ENCODE measurements at regions not wholly inside any gene's neighbourhood (a gene's known extent, or its start where the extent isn't known, plus 50 kb on each side); places are given as distances from the start of the nearest gene placed in this dataset.

DNA sequence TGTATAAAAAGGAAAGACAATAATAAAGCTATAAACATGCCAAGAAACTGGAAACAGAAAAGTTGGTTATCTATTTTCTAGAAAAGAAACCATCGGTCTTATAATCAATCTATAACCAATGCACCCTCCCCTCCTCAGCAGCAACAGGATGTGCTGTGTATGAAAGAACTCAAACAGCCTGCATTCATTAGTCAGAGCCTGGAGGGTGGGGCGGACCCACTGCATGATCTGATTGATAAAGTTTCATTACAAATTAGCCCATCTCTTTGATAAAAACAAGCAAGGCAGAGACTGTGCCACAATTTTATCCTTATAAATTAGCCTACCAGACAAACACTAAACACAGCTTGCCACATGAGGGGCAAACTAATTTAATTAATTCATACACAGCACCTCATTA lies 448.1 kb downstream of the BCAT1 start:
- Histone ChIP-seq H3K9me2 (ENCODE audit: insufficient read depth) (no peaks in the 10 kb centered on the region), H3K4me3 (no peak overlapping the region), H3K4me1 (ENCODE audit: insufficient read depth) (no peaks in the 10 kb centered on the region), H3K36me3 (ENCODE audit: low read depth) (no peaks in the 10 kb centered on the region), H3K9me3 (ENCODE audit: low read depth) (no peaks in the 10 kb centered on the region), H3K27me3 (replicated peaks; ENCODE audit: insufficient read depth) (no peaks in the 10 kb centered on the region), H3K79me2 (ENCODE audit: insufficient read depth) (no peaks in the 10 kb centered on the region), H3K4me2 (ENCODE audit: unreplicated experiment) (no peak overlapping the region), H3K27ac (no peak overlapping the region), H4K20me1 (ENCODE audit: insufficient read depth) (no peaks in the 10 kb centered on the region), H3F3A (ENCODE audit: insufficient read depth) (no peaks in the 10 kb centered on the region), H3K9ac (no peak overlapping the region), H2AFZ (no peak overlapping the region)
- WGBS, 2 experiments (ENCODE audit: low coverage in 1 of 2, low lambda C conversion rate in 2 of 2, missing lambda C conversion rate in 2 of 2), result 0 to 4% methylated on average over 2 of the region's 2 CpGs
- DNase-seq, result peak; percentile 1
- in situ Hi-C loops (cut with MboI), result no loop called here
- TF ChIP-seq EZH2 (IDR thresholded peaks at IDR 0.05; ENCODE audit: insufficient read depth, poor library complexity, severe bottlenecking), result no peak
- TF ChIP-seq EZH2phosphoT487 (IDR thresholded peaks at IDR 0.05; ENCODE audit: insufficient read depth, low read depth), result no peak

DNA sequence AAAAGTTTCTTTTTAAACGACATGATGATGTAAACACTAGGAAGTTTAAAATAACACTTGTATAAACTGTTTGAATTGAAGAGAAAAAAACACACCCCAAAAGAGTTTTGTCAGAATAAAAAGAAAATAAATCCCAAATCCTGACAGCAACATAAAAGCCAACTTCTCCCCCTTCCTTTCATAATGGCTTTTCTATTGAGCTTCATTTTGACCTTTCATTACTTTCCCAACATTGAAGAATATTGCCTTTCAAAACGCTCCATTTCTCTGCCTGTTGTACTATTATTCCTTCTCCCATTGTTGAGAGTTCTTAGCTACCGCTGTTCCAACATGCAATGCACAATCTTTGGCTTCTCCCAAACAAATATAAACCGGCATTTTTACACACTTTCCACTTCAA lies 448.5 kb downstream of the BCAT1 start:
- Histone ChIP-seq H3K4me1 (ENCODE audit: insufficient read depth) (no peaks in the 10 kb centered on the region), H3K4me3 (no peak overlapping the region), H3K27ac (no peak overlapping the region), H3K9me2 (ENCODE audit: insufficient read depth) (no peaks in the 10 kb centered on the region), H3K4me2 (ENCODE audit: unreplicated experiment) (no peak overlapping the region), H4K20me1 (ENCODE audit: insufficient read depth) (no peaks in the 10 kb centered on the region), H3K36me3 (ENCODE audit: low read depth) (no peaks in the 10 kb centered on the region), H3K79me2 (ENCODE audit: insufficient read depth) (no peaks in the 10 kb centered on the region), H3K9me3 (ENCODE audit: low read depth) (no peaks in the 10 kb centered on the region), H3K27me3 (replicated peaks; ENCODE audit: insufficient read depth) (no peaks in the 10 kb centered on the region), H3K9ac (no peak overlapping the region), H3F3A (ENCODE audit: insufficient read depth) (no peaks in the 10 kb centered on the region), H2AFZ (no peak overlapping the region)
- TF ChIP-seq EZH2phosphoT487 (IDR thresholded peaks at IDR 0.05; ENCODE audit: insufficient read depth, low read depth), result no peak
- no peak for TF ChIP-seq EZH2 (IDR thresholded peaks at IDR 0.05; ENCODE audit: insufficient read depth, poor library complexity, severe bottlenecking)
- WGBS, 2 experiments (ENCODE audit: low coverage in 1 of 2, low lambda C conversion rate in 2 of 2, missing lambda C conversion rate in 2 of 2), result 6 to 12% methylated on average over 4 of the region's 4 CpGs
- in situ Hi-C loops (cut with MboI), result no loop called here
- no peak for DNase-seq

DNA sequence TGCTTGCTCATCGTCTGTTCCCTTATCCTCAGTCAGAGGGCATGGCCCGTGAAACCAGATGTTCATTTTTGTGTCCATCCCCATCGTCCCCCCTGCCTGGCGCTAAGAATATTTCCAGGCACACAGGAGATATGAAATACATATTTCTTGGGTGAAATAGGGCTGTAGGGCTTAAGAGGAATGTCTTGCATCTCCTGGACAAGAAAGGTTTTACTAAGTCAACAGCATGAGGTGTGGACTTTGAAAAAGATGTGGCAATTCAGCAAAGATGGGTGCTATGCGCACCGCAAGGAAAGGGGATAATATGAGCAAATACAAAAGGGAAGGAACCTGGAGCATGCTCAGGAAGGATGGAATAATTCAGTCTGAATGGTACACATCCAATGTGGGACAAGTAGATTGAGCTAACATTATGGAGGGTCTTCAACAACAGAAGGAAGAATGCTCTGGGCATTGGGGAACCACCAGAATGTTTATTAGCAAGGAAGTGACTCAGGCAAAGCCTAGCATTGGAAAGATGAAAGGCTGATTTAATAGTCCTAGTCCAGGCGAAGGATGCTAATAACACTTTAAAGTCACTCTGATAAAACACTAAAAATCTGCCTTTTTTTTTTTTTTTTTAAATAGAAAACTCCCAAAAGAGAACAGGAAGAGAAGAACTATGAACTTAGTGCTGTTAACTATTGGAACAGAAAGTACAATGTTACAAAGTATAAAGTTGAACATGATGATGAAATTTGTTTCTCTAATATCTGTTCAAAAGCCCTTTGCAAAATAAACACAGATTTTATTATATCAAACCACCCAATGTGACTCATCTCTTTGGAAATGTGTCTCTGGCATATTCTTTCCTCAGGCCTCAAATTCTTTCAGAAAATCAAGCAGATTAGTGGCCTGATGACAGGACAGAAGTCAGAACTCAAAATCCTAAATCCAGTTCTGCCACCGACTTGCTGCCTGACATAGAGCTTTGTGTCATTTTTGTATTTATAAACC lies 449.5 kb downstream of the BCAT1 start:
- no peaks in the 10 kb centered on the region for H3K36me3 ChIP-seq (ENCODE audit: low read depth)
- no peaks in the 10 kb centered on the region for H4K20me1 ChIP-seq (ENCODE audit: insufficient read depth)
- no peaks in the 10 kb centered on the region for H3K4me1 ChIP-seq (ENCODE audit: insufficient read depth)
- no peaks in the 10 kb centered on the region for H3K9me3 ChIP-seq (ENCODE audit: low read depth)
- peak; percentile 17 for DNase-seq
- H3K9me2 ChIP-seq (ENCODE audit: insufficient read depth), result no peaks in the 10 kb centered on the region
- no peaks in the 10 kb centered on the region for H3K79me2 ChIP-seq (ENCODE audit: insufficient read depth)
- WGBS, 2 experiments (ENCODE audit: low coverage in 1 of 2, low lambda C conversion rate in 2 of 2, missing lambda C conversion rate in 2 of 2), result 53 to 54% methylated on average over 8 of the region's 8 CpGs
- TF ChIP-seq EZH2 (IDR thresholded peaks at IDR 0.05; ENCODE audit: insufficient read depth, poor library complexity, severe bottlenecking), result no peak
- TF ChIP-seq EZH2phosphoT487 (IDR thresholded peaks at IDR 0.05; ENCODE audit: insufficient read depth, low read depth), result no peak
- H3K9ac ChIP-seq, result no peak overlapping the region
- no peak overlapping the region for H3K27ac ChIP-seq
- no peak overlapping the region for H3K4me2 ChIP-seq (ENCODE audit: unreplicated experiment)
- H2AFZ ChIP-seq, result no peak overlapping the region
- in situ Hi-C loops (cut with MboI), result no loop called here
- no peaks in the 10 kb centered on the region for H3K27me3 ChIP-seq (replicated peaks; ENCODE audit: insufficient read depth)
- H3K4me3 ChIP-seq, result no peak overlapping the region
- no peaks in the 10 kb centered on the region for H3F3A ChIP-seq (ENCODE audit: insufficient read depth)

DNA sequence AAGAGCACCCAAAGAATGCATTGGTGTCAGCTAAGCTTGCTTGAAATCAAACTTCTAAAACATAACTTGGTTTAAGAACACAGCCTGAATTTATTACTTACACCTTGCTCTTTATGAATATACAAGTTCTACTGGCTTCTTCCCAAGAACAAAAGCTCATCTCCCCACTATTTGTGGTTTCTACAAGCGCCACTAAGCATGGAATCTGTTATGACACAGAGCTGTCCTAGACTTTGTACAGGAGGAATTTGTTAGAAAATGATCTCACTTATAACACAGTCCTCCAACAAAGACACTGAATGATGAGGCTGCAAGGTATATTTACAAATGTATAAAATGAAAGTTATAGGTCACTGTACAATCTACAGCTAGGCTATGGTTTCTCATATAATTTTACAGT lies 452.1 kb downstream of the BCAT1 start:
- Histone ChIP-seq H3K4me1 (ENCODE audit: insufficient read depth) (no peaks in the 10 kb centered on the region), H3K9me2 (ENCODE audit: insufficient read depth) (no peaks in the 10 kb centered on the region), H3K79me2 (ENCODE audit: insufficient read depth) (no peaks in the 10 kb centered on the region), H3K27ac (no peak overlapping the region), H3K4me2 (ENCODE audit: unreplicated experiment) (no peak overlapping the region), H4K20me1 (ENCODE audit: insufficient read depth) (no peaks in the 10 kb centered on the region), H3K9me3 (ENCODE audit: low read depth) (no peaks in the 10 kb centered on the region), H3K27me3 (replicated peaks; ENCODE audit: insufficient read depth) (no peaks in the 10 kb centered on the region), H3F3A (ENCODE audit: insufficient read depth) (no peaks in the 10 kb centered on the region), H3K36me3 (ENCODE audit: low read depth) (no peaks in the 10 kb centered on the region), H3K4me3 (no peak overlapping the region), H3K9ac (no peak overlapping the region), H2AFZ (no peak overlapping the region)
- peak; percentile 34 for DNase-seq
- TF ChIP-seq EZH2phosphoT487 (IDR thresholded peaks at IDR 0.05; ENCODE audit: insufficient read depth, low read depth) (no peak), EZH2 (IDR thresholded peaks at IDR 0.05; ENCODE audit: insufficient read depth, poor library complexity, severe bottlenecking) (no peak)
- WGBS, 2 experiments (ENCODE audit: low coverage in 1 of 2, low lambda C conversion rate in 2 of 2, missing lambda C conversion rate in 2 of 2), result 0% methylated on average over 1 of the region's 1 CpG
- in situ Hi-C loops (cut with MboI), result no loop called here
